ENCODE measurements at regions not wholly inside any gene's neighbourhood (a gene's known extent, or its start where the extent isn't known, plus 50 kb on each side); places are given as distances from the start of the nearest gene placed in this dataset.
"Not testable (repeated sequence)": the region's sequence is repeated elsewhere in the genome, so short reads cannot be mapped to it uniquely, and the experiment has no call there.

GRCh38 chr2:87441375-87441774 lies 306.5 kb upstream of the PLGLB2 start:
- TF ChIP-seq ZNF292 (tag by site-specific recombination; IDR thresholded peaks at IDR 0.05; ENCODE audit: borderline replicate concordance, low read depth); ZNF335 (tag by site-specific recombination; conservative IDR thresholded peaks at IDR 0.05); ZNF23 (tag by site-specific recombination; IDR thresholded peaks at IDR 0.05; ENCODE audit: borderline replicate concordance); CTCF (tag by site-specific recombination; IDR thresholded peaks at IDR 0.05); ZNF114 (tag by site-specific recombination; IDR thresholded peaks at IDR 0.05); ZNF248 (tag by site-specific recombination; IDR thresholded peaks at IDR 0.05); ZNF544 (tag by site-specific recombination; IDR thresholded peaks at IDR 0.05); ZNF488 (tag by site-specific recombination; IDR thresholded peaks at IDR 0.05); EGR2 (tag by site-specific recombination; IDR thresholded peaks at IDR 0.05; ENCODE audit: low read depth); ZNF423 (tag by site-specific recombination; IDR thresholded peaks at IDR 0.05); PBX3 (CRISPR knock-in tag; IDR thresholded peaks at IDR 0.05); ZNF138 (tag by site-specific recombination; IDR thresholded peaks at IDR 0.05; ENCODE audit: borderline replicate concordance); ZNF521 (tag by site-specific recombination; IDR thresholded peaks at IDR 0.05): not testable (repeated sequence)
